PFSK-1 (cell line): ENCODE measurements at regions not wholly inside any gene's neighbourhood (a gene's known extent, or its start where the extent isn't known, plus 50 kb on each side); places are given as distances from the start of the nearest gene placed in this dataset.

Experiments used
- FOXP2 ChIP-seq: optimal IDR thresholded peaks from 2 replicates; pipeline ENCODE3; 2011; ENCODE audit warnings: borderline replicate concordance, control low read depth, inconsistent platforms; ENCODE audit not compliant: insufficient read depth; ENCODE audit errors: extremely low read length, extremely low read depth
- POLR2AphosphoS5 ChIP-seq: IDR thresholded peaks from 2 replicates; pipeline ENCODE4 v1.6.1; 2012; ENCODE audit warnings: low read depth, mild to moderate bottlenecking, control low read depth, low read length, moderate library complexity
- SIN3A ChIP-seq: IDR thresholded peaks from 2 replicates; pipeline ENCODE4 v1.6.1; 2012; ENCODE audit warnings: mild to moderate bottlenecking, low read length, moderate library complexity, borderline replicate concordance; ENCODE audit not compliant: insufficient read depth
- TAF1 ChIP-seq: IDR thresholded peaks from 2 replicates; pipeline ENCODE4 v1.6.1; 2012; ENCODE audit warnings: low read length, control low read depth, borderline replicate concordance; ENCODE audit not compliant: insufficient read depth
- TF ChIP-seq, protein P1 (sequence below), 2 experiments: IDR thresholded peaks; 2 replicates each; pipeline versions ENCODE4 v1.6.1 to v1.8.0; 2011 to 2012; ENCODE audit warnings: low read depth in 2 of 2, low read length in 2 of 2, control low read depth in 1 of 2, inconsistent platforms in 1 of 2, mild to moderate bottlenecking in 1 of 2, moderate library complexity in 1 of 2; ENCODE audit not compliant: insufficient read depth in 1 of 2

DNA sequence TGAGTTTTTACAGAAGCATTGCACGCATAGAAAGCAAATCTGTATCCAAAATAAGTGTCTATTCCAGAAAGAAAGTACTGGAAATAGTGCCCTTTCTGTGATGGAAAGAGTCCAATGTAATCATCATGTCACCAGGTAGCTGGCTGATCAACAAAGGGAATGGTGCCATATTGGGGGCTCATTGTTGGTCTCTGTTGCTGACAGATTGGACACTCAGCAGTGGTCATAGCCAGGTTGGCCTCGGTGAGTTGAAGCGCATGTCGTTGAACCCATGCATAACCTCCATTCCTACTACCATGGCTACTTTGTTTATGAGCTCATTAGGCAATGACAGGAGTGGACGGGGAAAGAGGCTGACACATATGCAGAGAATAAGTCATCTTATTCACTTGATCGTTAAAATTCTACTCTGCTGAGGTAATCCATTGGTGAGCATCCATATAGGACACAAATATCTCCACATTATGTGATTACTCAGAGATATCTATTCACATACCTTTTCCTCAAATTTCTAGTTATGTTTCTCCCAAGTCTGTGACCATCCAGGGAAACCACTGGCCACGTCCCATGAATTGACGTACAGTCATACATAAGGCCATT lies 560.5 kb downstream of the HAO1 start:
- no peak for TF ChIP-seq POLR2AphosphoS5
- TF ChIP-seq SIN3A: no peak

GRCh38 chr20:7383216-7383615 lies 557.0 kb downstream of the HAO1 start:
- TF ChIP-seq FOXP2: no peak
- no peak for TF ChIP-seq POLR2AphosphoS5
- TF ChIP-seq SIN3A: no peak
- TF ChIP-seq, protein P1, sequence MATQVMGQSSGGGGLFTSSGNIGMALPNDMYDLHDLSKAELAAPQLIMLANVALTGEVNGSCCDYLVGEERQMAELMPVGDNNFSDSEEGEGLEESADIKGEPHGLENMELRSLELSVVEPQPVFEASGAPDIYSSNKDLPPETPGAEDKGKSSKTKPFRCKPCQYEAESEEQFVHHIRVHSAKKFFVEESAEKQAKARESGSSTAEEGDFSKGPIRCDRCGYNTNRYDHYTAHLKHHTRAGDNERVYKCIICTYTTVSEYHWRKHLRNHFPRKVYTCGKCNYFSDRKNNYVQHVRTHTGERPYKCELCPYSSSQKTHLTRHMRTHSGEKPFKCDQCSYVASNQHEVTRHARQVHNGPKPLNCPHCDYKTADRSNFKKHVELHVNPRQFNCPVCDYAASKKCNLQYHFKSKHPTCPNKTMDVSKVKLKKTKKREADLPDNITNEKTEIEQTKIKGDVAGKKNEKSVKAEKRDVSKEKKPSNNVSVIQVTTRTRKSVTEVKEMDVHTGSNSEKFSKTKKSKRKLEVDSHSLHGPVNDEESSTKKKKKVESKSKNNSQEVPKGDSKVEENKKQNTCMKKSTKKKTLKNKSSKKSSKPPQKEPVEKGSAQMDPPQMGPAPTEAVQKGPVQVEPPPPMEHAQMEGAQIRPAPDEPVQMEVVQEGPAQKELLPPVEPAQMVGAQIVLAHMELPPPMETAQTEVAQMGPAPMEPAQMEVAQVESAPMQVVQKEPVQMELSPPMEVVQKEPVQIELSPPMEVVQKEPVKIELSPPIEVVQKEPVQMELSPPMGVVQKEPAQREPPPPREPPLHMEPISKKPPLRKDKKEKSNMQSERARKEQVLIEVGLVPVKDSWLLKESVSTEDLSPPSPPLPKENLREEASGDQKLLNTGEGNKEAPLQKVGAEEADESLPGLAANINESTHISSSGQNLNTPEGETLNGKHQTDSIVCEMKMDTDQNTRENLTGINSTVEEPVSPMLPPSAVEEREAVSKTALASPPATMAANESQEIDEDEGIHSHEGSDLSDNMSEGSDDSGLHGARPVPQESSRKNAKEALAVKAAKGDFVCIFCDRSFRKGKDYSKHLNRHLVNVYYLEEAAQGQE (IDR thresholded peaks at IDR 0.05; ENCODE audit: insufficient read depth in 1 of 2, low read depth in 2 of 2, low read length in 2 of 2): no peak
- no peak for TF ChIP-seq TAF1

DNA sequence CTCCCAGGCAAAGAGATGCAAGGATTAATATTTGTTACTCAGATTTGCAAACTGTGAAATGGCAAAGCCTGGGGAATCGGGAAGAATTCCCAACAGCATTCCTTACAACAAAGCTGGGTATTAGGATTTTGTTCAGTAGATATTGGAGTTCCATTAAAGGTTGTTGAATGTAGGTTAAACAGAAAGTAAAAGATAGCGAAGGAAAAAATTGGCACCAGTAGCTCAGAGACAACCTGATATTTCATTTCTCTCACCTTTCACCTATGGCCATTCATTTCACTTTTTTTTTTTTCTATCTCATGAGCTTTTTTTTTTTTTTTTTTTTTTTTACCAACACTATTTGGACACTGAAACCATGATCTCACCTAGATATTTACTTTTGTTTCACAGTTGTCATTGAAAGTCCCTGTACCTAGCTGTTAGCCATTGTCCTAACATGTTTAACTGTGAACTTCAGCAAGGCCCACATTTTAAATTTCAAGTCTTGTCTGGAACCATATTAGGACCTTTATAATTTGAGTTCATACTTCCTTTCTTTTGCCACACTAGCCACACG lies 552.5 kb downstream of the HAO1 start:
- no peak for TF ChIP-seq FOXP2
- no peak for TF ChIP-seq POLR2AphosphoS5
- no peak for TF ChIP-seq SIN3A
- TF ChIP-seq, protein P1 (IDR thresholded peaks at IDR 0.05; ENCODE audit: insufficient read depth in 1 of 2, low read depth in 2 of 2, low read length in 2 of 2): no peak
- no peak for TF ChIP-seq TAF1

DNA sequence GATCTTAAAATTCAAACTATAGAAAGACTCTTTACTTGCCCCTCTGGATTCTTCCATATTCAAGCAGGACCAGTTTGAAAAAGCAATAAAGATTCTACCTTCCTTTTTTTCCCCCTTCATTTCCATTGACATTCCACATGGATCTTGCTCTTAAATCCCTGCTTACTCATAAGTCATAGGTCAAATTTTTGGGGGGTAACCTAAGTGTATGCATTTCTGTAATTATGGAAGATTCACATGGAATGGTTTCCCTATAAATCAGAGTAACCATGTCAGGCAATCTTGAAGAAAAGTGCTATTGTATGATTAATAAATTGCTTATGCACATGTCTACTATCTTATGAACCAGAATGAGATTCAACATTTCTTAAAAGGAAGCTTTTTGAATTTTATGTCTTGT lies 551.0 kb downstream of the HAO1 start:
- TF ChIP-seq POLR2AphosphoS5 (no peak), FOXP2 (no peak), SIN3A (no peak), TAF1 (no peak)
- TF ChIP-seq, protein P1 (IDR thresholded peaks at IDR 0.05; ENCODE audit: insufficient read depth in 1 of 2, low read depth in 2 of 2, low read length in 2 of 2): no peak

DNA sequence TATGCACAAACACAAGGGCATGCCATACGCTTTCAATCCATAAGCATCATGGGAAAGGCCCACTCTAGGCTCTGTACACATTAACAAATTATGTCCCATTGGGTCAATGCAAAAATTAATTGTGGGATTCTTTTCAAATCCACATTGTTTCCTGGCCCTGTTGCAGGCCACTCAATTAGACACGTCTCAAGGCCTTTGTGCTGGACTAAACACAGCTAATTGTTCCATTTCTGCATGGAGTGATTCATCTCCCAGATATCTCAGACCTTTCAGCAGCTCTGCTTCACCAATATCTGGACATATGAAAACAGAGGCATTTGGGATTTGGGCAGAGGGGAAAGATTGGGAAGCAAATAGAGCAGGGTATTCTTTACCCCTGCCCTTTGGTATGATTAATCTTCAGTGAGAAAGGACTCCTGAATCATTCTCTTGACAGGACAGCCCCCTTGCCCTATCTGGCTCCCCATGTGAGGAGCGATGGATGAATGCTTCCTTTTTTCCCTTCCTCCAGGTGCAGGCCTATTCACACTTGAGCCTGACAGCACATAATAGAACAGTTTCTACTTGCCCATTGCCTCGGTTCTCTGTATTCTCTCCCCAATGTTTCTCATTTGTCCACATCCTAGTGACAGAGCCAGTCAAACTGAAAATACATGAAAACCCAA lies 547.6 kb downstream of the HAO1 start:
- TF ChIP-seq, protein P1 (IDR thresholded peaks at IDR 0.05; ENCODE audit: insufficient read depth in 1 of 2, low read depth in 2 of 2, low read length in 2 of 2): no peak
- TF ChIP-seq SIN3A (no peak), POLR2AphosphoS5 (no peak)
